AG04449 (cell line): ENCODE measurements at regions not wholly inside any gene's neighbourhood (a gene's known extent, or its start where the extent isn't known, plus 50 kb on each side); places are given as distances from the start of the nearest gene placed in this dataset.
A peak's percentile ranks its signal among the peaks of the same experiment; 100 is the strongest.

Experiments used
- CTCF ChIA-PET: fragments of 350-600 bp; formaldehyde crosslinking; extraction: SDS; loops from one replicate; lab custom pipeline; 2021; ENCODE audit warnings: antibody characterized with exemption; lab: Yijun Ruan, JAX
- POLR2A ChIA-PET: fragments of 400-600, 350-600 bp; formaldehyde crosslinking; extraction: SDS; loops from one replicate; lab custom pipeline; 2020; ENCODE audit warnings: antibody characterized with exemption, inconsistent platforms; lab: Yijun Ruan, JAX
- DNase-seq: peaks from one replicate; pipeline ENCODE4 v3.0.0-alpha.2; 2010; ENCODE audit warnings: low read depth, low spot score
- H3K4me3 ChIP-seq: 2 replicates; pipeline ENCODE4 v1.5.1; 2011; ENCODE audit warnings: low read depth, mild to moderate bottlenecking, control low read depth, low read length
- CTCF ChIP-seq: IDR thresholded peaks from one replicate; pipeline ENCODE4 v1.5.1; 2011; ENCODE audit warnings: mild to moderate bottlenecking, moderate library complexity, low read length, control low read depth, inconsistent platforms; ENCODE audit not compliant: insufficient read depth; ENCODE audit errors: missing control alignments

GRCh38 chr5:68798877-68799843 is 294.7 kb upstream of the SLC30A5 start:
- ChIA-PET CTCF (no interaction called here), POLR2A (no interaction called here)
- no peak overlapping the region for H3K4me3 ChIP-seq
- no peak for TF ChIP-seq CTCF
- DNase-seq: peak; percentile 36

- CTCF ChIA-PET: no interaction called here
- no peak for DNase-seq
- POLR2A ChIA-PET: no interaction called here
- H3K4me3 ChIP-seq: no peak overlapping the region
- TF ChIP-seq CTCF: no peak
These were observed 291.4 kb upstream of the SLC30A5 start for GRCh38 chr5:68802430-68802829.

- ChIA-PET POLR2A (no interaction called here), CTCF (no interaction called here)
- TF ChIP-seq CTCF: no peak
- no peak overlapping the region for H3K4me3 ChIP-seq
- DNase-seq: no peak
These were observed 289.9 kb upstream of the SLC30A5 start for GRCh38 chr5:68803881-68804319.

- CTCF ChIA-PET: no interaction called here
- no peak for TF ChIP-seq CTCF
- H3K4me3 ChIP-seq: no peak overlapping the region
- no peak for DNase-seq
- POLR2A ChIA-PET: no interaction called here
These were observed 289.5 kb upstream of the SLC30A5 start for GRCh38 chr5:68804343-68804742.

- TF ChIP-seq CTCF: no peak
- POLR2A ChIA-PET: no interaction called here
- no peak overlapping the region for H3K4me3 ChIP-seq
- CTCF ChIA-PET: no interaction called here
- no peak for DNase-seq
These were observed 288.4 kb upstream of the SLC30A5 start for GRCh38 chr5:68805444-68805843.

- POLR2A ChIA-PET: no interaction called here
- CTCF ChIA-PET: no interaction called here
- no peak overlapping the region for H3K4me3 ChIP-seq
- DNase-seq: no peak
- no peak for TF ChIP-seq CTCF
These were observed 276.2 kb upstream of the SLC30A5 start for GRCh38 chr5:68817632-68818031.
